HepG2 (cell line): ENCODE measurements at regions not wholly inside any gene's neighbourhood (a gene's known extent, or its start where the extent isn't known, plus 50 kb on each side); places are given as distances from the start of the nearest gene placed in this dataset.

ENCODE experiments used
- MTA1 ChIP-seq: sonication (generic); formaldehyde crosslinking; IDR thresholded peaks from 2 replicates; pipeline ENCODE4 v1.4.0; 2020; ENCODE audit warnings: missing genetic modification reagents, mild to moderate bottlenecking, borderline replicate concordance
- NONO ChIP-seq, 2 experiments: fragments of 450-650 bp in 1 of 2; sonication (generic) in 1 of 2; formaldehyde crosslinking in 1 of 2; IDR thresholded peaks in 1 of 2; conservative IDR thresholded peaks in 1 of 2; 2 replicates each; pipeline versions ENCODE4 v1.6.1 to v1.8.0; 2017 to 2022; ENCODE audit warnings: mild to moderate bottlenecking in 1 of 2, missing genetic modification reagents in 1 of 2, moderate library complexity in 1 of 2
- SOX6 ChIP-seq, 2 experiments: fragments of 450-650 bp in 1 of 2; sonication (generic) in 1 of 2; formaldehyde crosslinking in 1 of 2; IDR thresholded peaks; 2 replicates each; pipeline versions ENCODE4 v1.4.0 to v1.6.1; 2017 to 2020; ENCODE audit warnings: antibody characterized with exemption in 1 of 2, mild to moderate bottlenecking in 1 of 2, missing genetic modification reagents in 1 of 2
- ZNF672 ChIP-seq: sonication (generic); formaldehyde crosslinking; IDR thresholded peaks from 2 replicates; pipeline ENCODE4 v1.8.1; 2022; ENCODE audit warnings: missing genetic modification reagents
- TF ChIP-seq, protein P1 (sequence below): sonication (generic); formaldehyde crosslinking; IDR thresholded peaks from 2 replicates; pipeline ENCODE4 v1.5.0; 2020; ENCODE audit warnings: mild to moderate bottlenecking, missing genetic modification reagents, moderate library complexity
- TF ChIP-seq, protein P2 (sequence below): sonication (generic); formaldehyde crosslinking; IDR thresholded peaks from 2 replicates; pipeline ENCODE4 v1.4.0; 2020; ENCODE audit warnings: missing genetic modification reagents, borderline replicate concordance
- TF ChIP-seq, protein P3 (sequence below): sonication (generic); formaldehyde crosslinking; IDR thresholded peaks from 2 replicates; pipeline ENCODE4 v1.4.0; 2020; ENCODE audit warnings: missing genetic modification reagents
- TF ChIP-seq, protein P4 (sequence below): IDR thresholded peaks from 2 replicates; pipeline ENCODE4 v1.6.1; 2016; ENCODE audit warnings: mild to moderate bottlenecking

DNA sequence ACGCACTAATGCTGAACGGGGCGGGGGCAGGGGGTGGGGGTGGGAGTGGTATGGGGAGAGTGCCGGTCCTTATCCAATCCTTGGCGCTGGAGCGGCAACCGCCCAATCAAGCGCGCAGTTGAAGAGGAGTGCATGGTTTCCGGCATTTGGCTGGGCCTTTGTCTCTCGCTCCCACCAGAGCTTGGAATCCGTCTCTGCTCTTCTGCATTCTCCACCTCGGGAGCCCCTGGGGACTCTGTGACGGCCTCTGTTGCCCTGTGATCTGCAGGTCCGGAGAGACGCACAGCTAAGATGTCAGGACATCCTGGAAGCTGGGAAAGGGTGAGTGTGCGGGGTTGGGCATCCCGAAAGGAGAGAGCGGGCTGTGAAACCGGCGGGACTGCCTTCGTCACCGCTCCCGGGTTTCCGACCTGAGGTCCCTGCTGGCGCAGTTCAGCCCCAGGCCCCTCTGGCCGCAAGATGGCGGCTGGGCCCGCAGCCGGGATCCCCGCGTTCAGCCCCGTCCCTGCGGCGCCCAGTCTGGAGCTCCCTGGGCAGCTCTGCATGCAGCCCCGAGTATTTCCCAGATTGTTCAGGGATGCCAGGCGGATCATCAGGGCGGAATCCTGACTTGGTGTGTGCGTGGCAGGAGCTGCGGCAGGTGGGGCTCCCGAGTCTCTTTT, 53.6 kb upstream of the ZNF254 start (continued):
- TF ChIP-seq, protein P1, sequence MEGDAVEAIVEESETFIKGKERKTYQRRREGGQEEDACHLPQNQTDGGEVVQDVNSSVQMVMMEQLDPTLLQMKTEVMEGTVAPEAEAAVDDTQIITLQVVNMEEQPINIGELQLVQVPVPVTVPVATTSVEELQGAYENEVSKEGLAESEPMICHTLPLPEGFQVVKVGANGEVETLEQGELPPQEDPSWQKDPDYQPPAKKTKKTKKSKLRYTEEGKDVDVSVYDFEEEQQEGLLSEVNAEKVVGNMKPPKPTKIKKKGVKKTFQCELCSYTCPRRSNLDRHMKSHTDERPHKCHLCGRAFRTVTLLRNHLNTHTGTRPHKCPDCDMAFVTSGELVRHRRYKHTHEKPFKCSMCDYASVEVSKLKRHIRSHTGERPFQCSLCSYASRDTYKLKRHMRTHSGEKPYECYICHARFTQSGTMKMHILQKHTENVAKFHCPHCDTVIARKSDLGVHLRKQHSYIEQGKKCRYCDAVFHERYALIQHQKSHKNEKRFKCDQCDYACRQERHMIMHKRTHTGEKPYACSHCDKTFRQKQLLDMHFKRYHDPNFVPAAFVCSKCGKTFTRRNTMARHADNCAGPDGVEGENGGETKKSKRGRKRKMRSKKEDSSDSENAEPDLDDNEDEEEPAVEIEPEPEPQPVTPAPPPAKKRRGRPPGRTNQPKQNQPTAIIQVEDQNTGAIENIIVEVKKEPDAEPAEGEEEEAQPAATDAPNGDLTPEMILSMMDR, result peak; percentile 56
- TF ChIP-seq ZNF672 (CRISPR knock-in tag) (no peak), MTA1 (peak; percentile 31; the same call in 1 of the 2 replicates), SOX6 (IDR thresholded peaks at IDR 0.05) (no peak), SOX6 (CRISPR knock-in tag; IDR thresholded peaks at IDR 0.05) (0 out of 2 replicates have a peak, but pooled peaks have one; percentile 31), NONO (IDR thresholded peaks at IDR 0.05) (no peak), NONO (CRISPR knock-in tag; conservative IDR thresholded peaks at IDR 0.05) (0 out of 2 replicates have a peak, but pooled peaks have one; percentile 27)
- TF ChIP-seq, protein P2, sequence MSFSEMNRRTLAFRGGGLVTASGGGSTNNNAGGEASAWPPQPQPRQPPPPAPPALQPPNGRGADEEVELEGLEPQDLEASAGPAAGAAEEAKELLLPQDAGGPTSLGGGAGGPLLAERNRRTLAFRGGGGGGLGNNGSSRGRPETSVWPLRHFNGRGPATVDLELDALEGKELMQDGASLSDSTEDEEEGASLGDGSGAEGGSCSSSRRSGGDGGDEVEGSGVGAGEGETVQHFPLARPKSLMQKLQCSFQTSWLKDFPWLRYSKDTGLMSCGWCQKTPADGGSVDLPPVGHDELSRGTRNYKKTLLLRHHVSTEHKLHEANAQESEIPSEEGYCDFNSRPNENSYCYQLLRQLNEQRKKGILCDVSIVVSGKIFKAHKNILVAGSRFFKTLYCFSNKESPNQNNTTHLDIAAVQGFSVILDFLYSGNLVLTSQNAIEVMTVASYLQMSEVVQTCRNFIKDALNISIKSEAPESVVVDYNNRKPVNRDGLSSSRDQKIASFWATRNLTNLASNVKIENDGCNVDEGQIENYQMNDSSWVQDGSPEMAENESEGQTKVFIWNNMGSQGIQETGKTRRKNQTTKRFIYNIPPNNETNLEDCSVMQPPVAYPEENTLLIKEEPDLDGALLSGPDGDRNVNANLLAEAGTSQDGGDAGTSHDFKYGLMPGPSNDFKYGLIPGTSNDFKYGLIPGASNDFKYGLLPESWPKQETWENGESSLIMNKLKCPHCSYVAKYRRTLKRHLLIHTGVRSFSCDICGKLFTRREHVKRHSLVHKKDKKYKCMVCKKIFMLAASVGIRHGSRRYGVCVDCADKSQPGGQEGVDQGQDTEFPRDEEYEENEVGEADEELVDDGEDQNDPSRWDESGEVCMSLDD (CRISPR knock-in tag), result 0 out of 2 replicates have a peak, but pooled peaks have one; percentile 28
- TF ChIP-seq, protein P3, sequence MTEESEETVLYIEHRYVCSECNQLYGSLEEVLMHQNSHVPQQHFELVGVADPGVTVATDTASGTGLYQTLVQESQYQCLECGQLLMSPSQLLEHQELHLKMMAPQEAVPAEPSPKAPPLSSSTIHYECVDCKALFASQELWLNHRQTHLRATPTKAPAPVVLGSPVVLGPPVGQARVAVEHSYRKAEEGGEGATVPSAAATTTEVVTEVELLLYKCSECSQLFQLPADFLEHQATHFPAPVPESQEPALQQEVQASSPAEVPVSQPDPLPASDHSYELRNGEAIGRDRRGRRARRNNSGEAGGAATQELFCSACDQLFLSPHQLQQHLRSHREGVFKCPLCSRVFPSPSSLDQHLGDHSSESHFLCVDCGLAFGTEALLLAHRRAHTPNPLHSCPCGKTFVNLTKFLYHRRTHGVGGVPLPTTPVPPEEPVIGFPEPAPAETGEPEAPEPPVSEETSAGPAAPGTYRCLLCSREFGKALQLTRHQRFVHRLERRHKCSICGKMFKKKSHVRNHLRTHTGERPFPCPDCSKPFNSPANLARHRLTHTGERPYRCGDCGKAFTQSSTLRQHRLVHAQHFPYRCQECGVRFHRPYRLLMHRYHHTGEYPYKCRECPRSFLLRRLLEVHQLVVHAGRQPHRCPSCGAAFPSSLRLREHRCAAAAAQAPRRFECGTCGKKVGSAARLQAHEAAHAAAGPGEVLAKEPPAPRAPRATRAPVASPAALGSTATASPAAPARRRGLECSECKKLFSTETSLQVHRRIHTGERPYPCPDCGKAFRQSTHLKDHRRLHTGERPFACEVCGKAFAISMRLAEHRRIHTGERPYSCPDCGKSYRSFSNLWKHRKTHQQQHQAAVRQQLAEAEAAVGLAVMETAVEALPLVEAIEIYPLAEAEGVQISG (CRISPR knock-in tag), result peak; percentile 51; the same call in 1 of the 2 replicates
- TF ChIP-seq, protein P4, sequence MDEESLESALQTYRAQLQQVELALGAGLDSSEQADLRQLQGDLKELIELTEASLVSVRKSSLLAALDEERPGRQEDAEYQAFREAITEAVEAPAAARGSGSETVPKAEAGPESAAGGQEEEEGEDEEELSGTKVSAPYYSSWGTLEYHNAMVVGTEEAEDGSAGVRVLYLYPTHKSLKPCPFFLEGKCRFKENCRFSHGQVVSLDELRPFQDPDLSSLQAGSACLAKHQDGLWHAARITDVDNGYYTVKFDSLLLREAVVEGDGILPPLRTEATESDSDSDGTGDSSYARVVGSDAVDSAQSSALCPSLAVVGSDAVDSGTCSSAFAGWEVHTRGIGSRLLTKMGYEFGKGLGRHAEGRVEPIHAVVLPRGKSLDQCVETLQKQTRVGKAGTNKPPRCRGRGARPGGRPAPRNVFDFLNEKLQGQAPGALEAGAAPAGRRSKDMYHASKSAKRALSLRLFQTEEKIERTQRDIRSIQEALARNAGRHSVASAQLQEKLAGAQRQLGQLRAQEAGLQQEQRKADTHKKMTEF (CRISPR knock-in tag), result peak; percentile 62; the same call in 1 of the 2 replicates
